ENCODE measurements at regions not wholly inside any gene's neighbourhood (a gene's known extent, or its start where the extent isn't known, plus 50 kb on each side); places are given as distances from the start of the nearest gene placed in this dataset.
"Not testable (repeated sequence)": the region's sequence is repeated elsewhere in the genome, so short reads cannot be mapped to it uniquely, and the experiment has no call there.

DNA sequence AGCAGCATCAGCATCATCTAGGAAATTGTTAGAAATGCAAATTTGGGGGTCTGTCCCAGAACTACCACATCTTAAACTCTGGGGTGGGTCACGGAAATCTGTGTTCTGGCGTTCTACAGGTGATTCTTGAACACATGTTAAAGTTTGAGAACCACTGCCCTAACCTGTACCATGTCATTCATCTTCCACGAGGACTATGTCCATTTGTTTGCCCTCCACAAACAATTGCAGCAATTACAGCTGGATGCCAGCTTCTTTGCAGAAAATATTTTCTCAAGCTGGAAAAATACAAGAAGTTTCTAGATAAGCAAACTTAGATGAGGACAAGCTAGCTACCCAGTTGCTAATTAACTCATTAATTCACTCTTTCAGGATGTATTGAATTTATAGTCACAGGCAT is 54.1 kb downstream of the MAFB start:
- no peak for DNase-seq

DNA sequence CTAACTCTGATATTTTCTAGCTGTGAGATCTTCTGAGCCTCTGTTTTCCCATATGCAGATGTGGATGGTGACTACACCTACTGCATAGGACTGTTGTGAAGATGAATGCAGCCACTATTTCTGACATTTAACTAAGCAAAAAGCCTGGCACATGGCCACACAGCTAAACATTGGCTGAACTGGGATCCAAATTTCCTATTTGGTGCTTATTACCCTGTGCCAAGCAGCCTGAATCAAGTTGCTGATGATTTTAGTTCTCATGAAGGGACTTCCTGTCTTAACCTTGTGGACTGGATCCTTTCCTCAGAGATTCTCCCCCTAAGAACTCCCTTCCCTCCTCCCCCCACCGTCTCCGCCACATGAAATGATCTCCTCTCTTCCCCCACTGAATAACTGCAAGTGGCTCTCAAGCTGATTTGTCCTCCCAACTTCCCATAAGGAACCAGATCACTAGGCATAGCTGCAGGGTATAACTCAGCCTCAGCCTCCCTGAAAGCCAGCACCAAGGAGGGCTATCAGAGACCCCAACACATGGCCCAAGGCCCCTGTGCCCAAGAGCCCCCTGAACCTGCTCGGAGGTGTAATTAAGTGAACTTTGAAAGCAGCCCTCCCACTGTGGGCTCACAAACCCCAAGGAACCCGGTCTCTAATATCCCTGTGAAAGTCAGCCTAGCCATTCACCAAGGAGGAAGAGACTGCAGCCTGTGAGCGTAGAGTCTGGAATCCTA is 55.7 kb downstream of the MAFB start:
- no peak for DNase-seq

DNA sequence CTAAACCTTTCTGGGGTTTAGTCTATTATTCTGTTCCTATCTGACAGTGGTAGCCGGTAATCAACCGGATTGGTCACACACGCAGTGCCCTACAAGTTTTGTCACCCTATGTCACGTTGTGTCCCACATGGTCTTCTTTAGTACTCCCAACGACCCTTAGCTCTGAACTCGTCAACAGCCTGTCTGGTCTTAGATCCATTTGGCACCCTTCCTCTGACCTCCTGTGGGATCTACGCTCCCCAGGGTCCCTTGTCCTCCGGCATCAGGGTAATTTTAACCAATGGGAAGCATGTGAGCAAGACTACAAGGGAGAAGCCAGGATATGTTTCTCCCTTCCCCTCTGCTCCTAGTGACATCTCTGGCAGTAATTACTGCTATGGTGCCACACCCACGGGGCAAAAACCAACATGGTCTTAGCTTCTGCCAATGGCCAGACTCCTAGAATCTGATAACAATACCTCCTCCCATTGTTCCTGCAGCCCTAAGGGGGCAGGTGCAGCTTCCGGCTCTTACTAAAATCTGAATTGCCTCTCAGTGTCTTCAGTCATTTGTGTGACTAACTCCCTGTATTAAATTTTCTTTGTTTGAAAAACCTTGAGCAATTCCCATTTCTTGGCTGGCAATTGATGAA is 56.6 kb downstream of the MAFB start:
- DNase-seq: no peak

DNA sequence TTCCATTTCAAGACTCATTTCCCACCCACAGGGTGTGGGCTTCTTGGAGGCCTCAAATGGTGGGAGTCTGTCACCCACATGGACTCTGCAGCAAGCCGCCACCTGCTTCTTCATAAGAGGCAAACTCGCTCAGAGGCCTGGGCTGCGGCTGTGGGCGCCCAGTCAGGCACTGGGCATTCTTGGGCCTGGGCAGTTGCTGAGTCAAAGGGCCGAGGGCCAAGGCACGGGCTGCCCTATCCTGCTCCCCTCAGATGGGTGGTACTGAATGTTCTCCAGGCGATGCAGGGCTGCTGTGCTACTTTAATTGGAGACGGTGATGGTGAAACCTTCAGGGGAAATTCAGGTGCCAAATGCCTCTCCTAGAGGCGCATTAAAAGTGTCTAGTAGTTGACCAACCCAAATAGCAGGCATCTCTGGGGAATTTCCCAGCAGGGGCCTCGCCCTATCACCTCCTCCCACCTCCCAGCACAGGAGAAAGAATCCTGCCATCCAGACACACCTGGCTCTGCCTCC is 57.9 kb downstream of the MAFB start:
- DNase-seq: no peak

DNA sequence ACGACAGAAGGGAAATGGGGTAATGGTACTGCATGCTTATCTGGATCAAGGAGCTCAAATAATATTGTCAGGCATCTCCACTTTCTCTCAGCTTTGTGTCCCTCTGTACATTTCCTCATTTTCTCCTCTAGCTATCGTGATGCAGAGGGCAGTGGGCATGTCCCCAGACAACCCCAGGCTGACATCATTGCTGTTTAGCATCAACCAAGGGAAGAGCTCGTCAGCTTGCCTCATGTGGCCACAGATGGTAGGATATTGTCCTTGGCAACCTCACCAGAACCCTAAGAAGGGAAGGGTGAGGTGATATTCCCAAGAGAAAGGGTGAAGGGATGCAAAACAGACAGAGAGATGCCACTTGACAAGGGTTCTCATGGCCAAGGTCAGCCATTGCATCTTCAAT is 58.3 kb downstream of the MAFB start:
- no peak for DNase-seq

DNA sequence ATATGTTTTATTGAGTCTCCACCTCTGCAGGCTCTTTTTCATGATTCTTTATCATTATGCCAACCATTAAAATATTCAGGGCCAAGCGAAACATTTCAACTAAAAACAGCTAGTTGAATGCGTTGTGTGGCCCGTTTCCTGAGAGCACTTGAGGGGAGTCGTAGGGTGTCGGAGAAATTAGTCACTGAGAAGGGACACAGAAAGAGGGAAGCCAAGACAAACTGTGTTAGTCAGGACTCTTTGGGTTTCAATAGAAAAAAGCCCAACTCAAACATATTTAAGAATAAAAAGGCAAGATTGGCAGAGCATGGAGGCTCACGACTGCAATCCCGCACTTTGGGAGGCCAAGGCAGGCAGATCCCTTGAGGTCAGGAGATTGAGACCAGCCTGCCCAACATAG is 58.9 kb downstream of the MAFB start:
- DNase-seq: no peak

DNA sequence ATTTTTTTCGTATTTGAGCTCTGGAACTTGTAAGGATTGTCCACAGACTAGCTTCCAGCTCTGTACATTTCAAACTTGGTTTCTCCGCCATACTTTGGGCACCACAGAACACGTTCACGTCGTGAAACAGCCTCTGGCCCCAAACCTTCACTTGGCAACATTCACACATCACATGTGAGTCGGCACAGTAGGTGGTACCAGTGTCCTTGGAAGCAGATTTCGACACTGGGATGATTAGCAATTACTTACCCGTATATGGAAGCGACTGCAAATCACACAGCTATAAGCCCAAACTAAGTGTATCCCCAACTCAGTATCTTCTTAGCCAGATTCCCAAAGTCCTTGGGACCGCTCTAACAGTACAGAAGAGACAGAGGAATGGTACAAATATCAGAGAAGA is 60.2 kb downstream of the MAFB start:
- no peak for DNase-seq

DNA sequence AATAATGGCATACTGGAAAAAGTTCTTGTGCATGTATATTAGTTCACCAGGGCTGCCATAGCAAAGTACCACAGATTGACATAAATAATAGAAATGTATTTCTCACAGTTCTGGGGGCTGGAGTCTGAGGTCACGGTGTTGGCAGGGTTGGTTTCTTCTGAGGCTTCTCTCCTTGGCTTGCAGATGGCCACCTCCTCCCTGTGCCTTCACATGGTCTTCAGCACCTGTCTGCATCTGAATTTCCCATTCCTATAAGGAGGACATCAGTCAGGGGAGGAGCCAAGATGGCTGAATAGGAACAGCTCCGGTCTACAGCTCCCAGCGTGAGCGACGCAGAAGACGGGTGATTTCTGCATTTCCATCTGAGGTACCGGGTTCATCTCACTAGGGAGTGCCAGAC is 70.0 kb downstream of the MAFB start:
- not testable (repeated sequence) for DNase-seq

DNA sequence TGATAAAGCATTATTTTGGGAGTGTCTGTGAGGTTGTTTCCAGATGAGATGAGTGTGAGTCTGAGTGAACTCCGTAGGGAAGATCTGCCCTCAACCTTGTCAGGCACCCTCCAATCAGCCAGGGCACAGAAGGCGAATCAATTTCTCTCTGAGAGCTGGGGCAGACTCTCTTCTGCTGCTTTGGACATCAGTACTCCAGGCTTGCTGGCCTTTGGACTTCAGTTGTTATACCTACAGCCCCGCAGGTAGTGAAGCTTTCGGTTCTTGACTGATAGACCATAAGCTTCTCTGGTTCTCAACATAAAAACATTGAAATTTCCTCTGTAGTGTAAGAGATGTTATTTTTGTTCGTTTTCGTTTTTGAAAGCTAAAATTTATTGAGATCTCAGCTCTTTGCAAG is 71.4 kb downstream of the MAFB start:
- DNase-seq: no peak

DNA sequence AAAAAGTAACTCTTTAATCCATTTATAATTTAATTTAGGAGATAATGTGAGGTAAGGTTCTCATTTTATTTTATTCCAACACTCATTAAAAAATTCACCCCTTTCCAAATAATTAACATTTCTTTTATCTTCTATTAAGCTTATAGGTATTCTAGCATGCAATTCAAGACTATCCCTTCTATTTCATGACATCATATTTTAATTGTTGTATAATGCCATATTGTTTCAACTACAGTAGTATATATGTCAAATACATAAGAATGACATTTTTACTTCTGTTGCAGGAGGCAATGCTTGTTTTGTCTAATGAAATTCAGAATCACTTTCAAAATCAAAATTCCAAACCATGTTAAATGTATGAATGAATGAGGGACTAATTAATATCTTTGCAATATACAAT is 76.2 kb downstream of the MAFB start:
- no peak for DNase-seq

DNA sequence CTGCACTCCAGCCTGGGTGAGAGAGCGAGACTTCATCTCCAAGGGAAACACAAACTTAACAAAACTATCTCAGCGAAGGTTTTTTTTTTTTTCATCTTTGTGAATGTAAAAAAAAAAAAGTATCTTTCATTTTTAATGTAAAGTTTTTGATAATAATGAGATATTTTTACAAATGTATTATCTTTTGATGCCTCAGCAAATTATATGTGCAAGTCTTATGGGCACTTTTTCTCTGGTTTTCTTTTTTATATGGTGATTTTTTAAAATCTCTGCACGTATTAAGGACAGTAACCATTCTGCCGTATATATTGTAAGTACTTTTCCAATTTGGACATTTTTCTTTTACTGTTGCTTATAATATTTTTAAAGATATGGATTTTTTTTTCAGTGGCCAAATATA is 76.8 kb downstream of the MAFB start:
- no peak for DNase-seq

DNA sequence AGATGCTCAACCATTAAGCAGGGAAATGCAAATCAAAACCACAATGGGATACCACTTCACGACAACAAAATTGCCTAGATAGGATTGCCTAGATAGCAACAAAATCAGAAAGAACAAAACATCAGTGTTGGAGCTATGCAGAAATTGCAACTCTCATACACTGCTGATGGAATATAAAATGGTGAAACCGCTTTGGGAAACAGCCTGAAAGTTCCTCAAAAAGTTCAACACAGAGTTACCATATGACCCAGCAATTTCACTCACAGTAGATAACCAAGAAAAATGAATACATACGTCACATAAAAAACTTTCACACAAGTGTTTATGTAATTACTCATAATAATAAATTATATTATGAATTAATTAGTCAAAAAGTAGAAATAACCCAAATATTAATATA is 78.3 kb downstream of the MAFB start:
- DNase-seq: no peak

DNA sequence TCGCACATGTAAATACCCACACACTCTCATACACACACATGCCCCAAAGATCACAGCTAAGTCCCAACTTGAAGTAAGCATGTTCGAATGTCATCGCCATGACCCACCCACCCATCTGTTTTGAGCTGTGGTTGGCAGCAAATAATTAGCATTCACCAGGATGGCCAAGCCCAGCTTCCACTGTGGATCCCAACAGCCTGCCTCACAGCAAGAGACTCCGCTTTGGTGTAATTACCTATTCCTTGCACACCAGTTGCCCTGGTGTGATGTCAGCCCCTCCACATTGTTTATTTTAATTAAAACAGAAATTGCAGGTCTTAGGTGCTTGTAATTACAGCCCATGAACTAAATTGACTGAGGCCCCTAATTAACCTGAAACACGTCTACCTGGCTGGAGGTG is 81.1 kb downstream of the MAFB start:
- no peak for DNase-seq

DNA sequence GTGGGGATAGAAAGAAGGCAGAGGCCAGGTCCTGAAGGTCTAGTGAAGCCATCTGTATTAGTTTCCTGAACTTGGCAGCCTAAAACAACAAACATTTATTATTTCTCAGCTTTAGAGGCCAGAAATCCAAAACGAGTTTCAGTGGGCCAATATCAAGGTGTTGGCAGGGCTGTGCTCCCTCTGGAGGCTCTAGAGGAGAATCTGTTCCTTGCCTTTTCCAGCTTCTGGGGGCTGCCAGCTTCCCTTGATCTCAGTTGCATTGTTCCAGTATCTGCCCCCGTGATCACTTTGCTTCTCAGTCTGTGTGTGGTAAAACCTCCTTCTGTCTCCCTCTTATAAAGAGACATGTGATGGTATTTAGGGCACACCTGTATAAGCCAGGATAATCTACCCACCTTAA is 82.4 kb downstream of the MAFB start:
- DNase-seq: no peak

DNA sequence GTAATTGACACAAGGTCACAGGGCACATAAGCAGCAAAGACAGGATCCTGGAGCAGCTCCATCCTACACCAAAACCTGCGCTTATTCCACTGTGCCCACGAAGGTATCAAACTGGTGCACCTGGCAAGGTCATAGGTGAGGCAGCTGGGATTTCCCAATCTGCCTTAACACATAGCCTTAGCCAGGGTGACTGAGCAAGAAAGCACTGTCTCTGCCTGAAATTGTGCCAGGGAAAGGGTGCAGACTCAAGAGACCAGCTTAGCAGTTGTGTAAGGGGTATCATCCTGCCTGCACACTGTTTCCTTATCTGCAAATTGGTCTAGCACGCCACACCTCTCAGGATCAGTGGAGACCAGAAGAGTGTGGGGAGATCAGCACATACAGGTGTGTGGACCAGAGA is 82.8 kb downstream of the MAFB start:
- no peak for DNase-seq

DNA sequence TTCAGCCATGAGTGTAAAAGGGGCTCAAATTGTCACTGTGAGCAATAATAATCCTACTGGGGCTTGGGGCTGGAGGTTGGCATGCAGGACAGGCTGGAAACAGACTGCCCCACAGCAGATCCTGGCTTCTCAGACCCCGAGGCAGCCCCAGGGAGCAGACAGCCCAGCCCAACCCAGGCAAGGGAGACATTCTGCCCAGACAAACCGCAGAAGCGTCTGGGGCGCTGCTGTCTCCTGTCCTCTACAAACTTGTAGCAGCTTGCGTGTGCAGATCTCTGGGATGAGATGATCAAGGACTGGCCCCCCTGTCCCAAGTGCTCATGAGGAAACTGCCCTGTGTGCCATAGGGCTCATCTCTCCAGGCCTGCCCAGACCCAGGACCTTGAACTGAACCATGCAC is 84.6 kb downstream of the MAFB start:
- no peak for DNase-seq

DNA sequence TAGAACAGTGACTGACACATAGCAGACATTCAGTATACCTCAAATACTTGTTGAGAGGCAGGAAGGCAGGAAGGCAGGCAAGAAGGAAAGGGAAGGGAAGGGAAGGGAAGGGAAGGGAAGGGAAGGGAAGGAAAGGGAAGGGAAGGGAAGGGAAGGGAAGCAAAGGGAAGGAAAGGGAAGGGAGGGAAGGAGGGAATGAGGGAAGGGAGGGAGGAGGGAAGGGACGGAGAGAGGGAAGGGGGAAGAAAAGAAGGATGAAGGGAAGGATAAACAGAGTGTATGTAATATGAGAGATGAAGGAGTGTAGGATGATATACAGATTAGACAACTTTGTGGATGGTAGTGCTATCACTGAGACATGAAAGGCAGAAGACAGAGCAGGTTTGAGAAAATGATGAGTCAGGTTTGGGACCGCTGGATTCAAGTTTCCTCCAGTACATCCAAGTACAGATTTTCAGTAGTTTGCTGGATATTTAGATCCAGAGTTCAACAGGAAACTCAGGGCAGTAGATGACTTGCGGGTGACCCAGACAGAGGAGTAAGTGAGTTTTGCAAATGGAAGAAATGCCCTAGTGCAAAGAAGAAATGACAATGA is 85.9 kb downstream of the MAFB start:
- no peak for DNase-seq

DNA sequence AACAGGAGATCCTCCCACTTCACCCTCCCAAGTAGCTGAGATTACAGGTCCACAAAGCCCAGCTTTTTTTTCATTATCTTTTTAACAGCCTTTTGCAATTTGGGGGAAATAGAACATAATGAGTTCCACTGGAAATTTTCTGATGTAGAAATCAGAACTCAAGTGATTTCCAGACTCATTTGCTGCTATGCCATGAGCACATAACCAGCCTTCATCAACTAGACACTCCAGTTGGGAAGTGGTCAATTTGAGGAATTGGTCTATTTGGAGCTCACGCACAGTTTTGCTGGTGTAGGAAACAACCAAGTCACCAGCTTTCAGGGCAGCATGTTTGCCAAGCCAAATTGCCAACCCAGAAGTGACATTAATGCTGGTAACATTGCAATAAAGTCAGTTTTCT is 86.7 kb downstream of the MAFB start:
- no peak for DNase-seq

DNA sequence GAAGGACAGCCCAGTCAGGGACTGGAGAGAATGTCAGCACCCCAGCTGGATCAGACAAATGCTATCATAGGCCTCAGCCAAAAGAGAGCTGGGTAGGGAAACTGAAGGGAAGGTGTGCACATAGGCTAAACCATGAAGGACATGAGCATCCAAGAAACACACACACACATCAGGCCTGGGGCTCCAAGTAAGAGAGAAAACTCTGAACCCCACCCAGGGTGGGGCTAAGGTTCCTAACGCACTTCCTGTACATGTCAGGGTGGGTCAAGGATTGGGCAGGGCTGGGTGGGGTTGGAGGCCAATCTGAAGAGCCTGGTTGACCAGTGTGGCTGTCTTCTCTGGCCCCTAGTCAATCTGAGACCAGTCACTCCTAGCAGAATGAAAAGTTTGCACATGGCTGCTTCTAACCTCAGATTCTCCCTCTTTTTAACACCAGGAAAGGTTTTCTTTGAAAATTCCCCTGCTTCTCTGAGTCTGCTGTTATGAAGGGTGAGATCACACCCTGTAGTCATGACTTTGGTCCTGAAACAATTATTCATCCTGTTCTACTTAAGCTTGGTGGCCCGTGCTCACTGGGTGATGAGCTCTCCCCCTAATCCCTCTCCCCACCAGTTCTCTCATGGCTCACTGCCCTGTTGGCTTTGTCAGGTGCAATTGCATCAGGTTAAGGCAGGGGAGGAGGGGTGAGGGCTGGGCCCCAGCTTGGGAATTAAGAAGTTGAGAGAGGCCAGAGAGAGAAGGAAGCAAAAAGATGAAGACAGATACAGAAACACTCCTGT is 88.4 kb downstream of the MAFB start:
- DNase-seq: no peak

DNA sequence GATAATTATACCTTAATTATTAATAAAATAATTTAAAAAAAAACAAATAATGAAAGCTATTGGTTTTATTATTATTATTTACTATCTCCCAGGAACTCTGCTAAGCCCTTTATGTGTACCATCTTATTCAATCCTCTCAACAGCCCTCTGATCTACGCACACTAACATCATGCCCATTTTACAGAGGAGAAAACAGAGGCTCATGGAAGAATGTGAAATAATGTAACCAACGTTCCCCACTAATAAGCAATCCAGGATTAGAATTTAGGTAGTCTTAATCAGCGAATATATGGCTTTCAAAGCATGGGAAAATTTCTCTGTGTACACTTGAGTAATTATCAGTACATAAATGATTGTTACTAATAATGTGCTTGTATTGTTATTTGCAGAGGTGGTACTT is 89.0 kb downstream of the MAFB start:
- DNase-seq: no peak

DNA sequence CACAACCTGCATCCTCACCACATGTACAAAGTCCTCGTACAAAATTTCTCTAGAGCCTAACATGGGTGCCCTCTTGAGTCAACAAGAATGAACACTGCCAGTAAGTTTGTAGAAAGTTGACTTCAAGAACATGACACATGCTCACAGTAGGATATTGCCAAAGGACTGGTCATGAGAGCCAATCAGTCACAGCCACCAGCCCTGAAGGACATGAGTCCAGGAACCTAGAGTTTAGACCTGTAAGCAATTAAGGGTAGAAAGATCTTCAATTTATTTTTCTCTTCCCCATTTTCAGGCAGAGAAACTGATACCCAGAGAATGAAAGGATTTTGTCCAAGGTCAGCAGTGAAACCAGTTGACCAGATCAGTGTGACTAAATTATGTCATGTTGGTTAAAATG is 96.1 kb downstream of the MAFB start:
- no peak for DNase-seq

DNA sequence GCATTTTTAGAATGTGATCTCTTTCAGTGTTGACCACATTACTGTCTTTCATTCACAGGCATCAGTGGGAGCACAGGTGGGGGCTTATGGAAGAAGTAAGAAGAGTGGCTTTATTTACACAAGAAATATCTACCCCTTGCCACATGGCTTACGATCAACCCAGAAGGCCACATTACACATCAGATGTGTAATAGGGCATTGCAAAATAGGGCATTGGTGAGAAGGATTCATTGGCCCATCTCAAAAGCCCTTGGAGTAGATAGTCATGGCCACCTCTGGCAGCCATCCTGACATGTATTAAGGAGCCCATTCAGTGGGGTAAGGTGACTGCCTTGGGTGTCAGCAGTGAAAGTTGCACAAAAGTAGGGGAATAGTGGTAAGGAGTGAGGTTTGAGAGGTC is 97.5 kb downstream of the MAFB start:
- DNase-seq: no peak

DNA sequence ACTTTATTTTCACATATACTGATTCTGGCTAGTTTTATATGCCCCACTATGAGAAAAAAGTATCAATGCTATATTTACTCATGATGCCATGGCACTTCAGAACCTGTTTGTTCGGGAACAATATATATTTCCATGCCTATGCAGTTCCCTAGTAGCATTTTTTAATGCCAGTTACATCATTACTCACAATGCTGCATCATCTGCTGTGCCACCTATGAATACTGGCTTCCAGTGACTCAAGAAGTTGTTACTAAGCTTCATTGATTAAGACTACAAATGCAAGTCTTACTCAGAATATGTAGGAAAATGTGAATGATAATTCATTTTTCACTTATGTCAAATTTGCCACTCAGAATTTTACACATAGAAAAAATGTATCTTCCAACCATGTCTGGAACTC is 97.9 kb downstream of the MAFB start:
- DNase-seq: no peak

DNA sequence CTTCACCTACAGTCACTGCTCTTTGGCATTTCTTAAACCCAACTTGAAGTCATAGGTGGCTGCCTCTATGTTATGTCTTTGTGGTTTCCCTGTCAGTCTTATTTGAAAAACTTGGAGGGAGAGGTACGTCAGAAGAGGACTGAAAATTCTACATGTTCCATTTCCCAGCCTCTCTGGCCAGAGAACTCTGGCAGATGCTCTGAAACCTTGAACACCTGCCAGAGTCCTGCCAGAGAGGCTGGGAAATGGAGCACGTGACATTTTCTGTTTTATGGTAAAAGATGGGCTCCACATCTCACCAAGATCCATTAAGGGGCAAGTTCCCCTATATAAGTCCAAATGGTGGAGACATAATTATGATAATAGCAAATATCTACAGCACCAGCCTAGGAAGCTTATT is 99.5 kb downstream of the MAFB start:
- DNase-seq: no peak
